ENCODE measurements at regions not wholly inside any gene's neighbourhood (a gene's known extent, or its start where the extent isn't known, plus 50 kb on each side); places are given as distances from the start of the nearest gene placed in this dataset.
A peak's percentile ranks its signal among the peaks of the same experiment; 100 is the strongest.

- no peak for DNase-seq (ENCODE audit: low read depth in 2 of 2)
Measured at GRCh38 chr17:56648321-56648720, 54.8 kb downstream of the NOG start.

DNA sequence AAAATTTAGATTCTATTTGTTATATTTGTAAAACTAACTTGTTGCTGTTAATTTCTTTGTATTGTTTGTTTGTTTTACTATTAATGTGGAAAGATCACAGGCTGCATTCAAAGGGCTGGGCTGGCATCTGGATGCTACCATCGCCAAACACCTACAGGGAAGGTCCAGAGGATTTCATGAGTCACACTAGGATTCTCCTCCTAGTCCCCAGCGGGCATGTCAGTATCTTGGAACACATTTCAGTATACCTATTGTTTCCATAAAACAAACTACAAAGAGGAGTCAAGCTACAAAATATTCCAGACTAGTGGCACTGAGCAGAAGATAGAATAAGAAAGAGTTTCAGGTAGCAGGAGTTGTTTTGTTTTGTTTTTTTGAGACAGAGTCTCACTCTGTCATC, 55.3 kb downstream of the NOG start:
- no peak for DNase-seq (ENCODE audit: low read depth in 2 of 2)

DNA sequence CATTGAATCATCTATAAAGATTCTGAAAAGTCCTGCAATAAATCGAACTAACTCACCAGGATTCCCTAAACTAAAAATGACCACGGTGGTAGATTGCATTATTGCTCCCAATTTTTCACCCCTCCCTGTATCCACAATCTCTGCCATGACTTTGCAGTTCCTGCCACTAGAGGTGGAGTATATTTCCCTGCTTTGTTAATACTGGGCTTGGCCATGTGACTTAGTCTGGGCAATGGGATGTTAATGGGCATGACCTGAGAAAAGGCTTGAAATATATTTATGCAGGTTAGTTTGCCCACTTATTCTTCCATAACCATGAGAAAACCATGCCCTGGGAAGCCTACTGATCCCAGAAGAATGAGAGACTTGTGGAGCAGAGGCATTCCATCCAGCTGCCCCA, 59.1 kb downstream of the NOG start:
- no peak for DNase-seq (ENCODE audit: low read depth in 2 of 2)

DNA sequence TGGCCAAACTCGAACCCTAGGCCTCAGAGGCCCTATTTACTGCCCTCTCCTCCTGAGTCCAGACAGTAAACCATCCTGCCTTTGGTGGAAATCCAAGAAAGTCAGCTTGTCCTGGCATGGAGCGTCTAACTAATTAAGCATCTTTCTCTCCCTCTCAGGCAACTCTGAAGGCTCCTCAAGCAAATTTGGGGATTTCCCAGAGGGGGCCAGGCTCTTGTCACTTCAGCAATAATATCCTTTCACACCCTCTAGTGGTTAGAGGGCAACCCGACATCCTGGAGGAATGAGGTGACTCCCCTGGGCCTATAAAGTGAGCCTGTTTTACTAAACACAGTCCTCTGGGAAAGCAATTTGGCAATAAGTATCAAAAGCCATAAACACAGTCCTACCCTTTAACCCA, 60.4 kb downstream of the NOG start:
- peak in 1 of 2 donors; percentile 20 for DNase-seq (ENCODE audit: low read depth in 2 of 2)

- DNase-seq (ENCODE audit: low read depth in 2 of 2): no peak
Measured at GRCh38 chr17:56656701-56657327, 63.3 kb downstream of the NOG start.

- no peak for DNase-seq (ENCODE audit: low read depth in 2 of 2)
Measured at GRCh38 chr17:56658648-56659047, 65.1 kb downstream of the NOG start.

DNA sequence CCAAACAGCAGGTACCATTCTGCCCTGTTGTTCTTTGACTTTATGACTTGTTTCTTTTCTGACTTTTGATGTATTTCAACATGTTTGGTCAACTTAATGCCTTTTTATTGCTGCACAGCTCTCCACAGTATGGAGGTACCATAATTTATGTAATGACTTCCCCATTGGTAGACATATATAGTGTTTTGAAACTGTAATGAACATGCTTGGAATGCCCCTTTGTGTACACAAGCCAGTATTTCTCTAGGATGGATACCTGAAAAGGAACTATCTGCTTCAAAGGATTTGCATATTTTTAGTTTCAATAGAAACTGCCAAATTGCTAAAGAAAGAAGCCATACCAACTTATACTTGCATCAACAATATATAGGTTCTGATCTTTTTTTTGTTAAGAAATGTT, 66.1 kb downstream of the NOG start:
- no peak for DNase-seq (ENCODE audit: low read depth in 2 of 2)

DNA sequence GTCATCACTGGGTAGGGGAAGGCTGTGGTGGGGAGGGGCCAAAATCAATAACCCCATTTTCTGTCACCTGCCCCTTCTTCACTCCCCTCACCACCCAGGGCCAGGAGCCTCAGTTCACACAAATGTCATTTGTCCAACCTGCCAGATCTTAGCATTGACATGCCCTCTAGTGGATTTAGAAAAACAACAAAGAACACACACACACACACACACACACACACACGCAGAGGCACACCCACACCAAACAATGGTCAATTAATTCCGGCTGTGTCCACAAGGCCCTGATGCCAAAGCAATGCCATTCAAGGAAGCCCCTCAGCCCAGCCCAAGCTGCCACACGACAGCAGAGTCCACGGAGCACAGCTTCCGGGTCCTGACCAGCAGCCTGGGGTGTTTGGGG, 68.4 kb downstream of the NOG start:
- no peak for DNase-seq (ENCODE audit: low read depth in 2 of 2)

GRCh38 chr17:56665864-56666263, 72.4 kb downstream of the NOG start:
- no peak for DNase-seq (ENCODE audit: low read depth in 2 of 2)

DNA sequence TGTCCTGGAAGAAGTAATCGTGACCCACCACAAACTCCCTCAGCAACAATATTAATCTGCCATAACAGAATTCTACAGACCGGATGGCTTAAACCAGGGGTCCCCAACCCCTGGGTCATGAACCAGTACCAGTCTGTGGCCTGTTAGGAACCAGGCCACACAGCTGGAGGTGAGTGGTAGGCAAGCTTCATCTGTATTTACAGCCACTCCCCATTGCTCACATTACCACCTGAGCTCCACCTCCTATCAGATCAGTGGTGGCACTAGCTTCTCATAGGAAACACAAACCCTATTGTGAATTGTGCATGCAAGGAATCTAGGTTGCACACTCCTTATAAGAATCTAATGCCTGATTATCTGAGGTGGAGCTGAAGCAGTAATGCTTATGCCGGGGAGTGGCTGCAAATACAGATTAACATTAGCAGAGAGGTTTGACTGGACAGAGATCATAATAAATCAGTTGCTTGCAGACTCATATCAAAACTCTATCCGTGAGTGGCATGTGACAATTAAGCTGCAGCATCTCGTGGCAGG, 74.5 kb downstream of the NOG start:
- DNase-seq (ENCODE audit: low read depth in 2 of 2): no peak

DNA sequence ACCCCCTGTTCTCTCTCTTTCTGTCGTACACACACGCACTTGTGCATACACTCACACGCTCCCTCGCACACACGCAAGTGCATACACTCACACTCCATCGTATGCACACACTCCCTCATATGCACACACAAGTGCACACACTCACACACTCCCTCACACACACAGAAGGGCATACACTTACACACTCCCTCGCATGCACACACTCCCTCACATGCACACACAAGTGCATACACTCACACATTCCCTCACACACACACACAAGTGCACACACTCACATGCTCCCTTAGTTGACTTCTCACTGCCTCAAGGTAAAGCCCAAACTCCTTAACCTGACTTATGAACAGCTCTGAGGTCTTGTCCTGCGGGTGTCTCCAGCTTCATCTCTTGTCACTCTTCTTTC, 78.7 kb downstream of the NOG start:
- no peak for DNase-seq (ENCODE audit: low read depth in 2 of 2)

DNA sequence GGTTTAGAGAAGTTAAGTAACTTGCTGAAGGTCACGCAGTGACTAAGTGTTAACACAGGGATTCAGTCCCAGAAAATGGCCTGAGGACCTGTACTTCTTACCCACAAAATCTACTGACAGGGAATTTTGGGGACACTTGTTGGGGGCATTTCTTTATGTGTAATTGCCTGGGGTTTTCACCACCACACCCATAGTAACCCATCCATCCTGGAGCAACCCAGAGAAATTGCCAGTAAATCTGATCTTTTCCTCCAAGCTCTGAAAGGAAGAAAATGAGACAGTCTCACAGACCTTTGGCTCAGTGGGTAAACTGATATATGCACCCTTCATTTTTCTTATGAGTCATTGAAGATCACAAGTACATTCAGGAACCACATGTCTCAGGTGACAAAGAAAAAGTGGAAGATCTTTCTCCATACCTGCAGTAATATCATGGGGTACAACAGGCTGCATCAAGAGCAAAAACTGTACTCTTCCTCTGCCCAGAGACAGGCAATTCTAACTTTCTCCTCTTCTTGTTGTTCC, 81.0 kb downstream of the NOG start:
- no peak for DNase-seq (ENCODE audit: low read depth in 2 of 2)

GRCh38 chr17:56675876-56676660, 82.6 kb downstream of the NOG start:
- DNase-seq (ENCODE audit: low read depth in 2 of 2): no peak

DNA sequence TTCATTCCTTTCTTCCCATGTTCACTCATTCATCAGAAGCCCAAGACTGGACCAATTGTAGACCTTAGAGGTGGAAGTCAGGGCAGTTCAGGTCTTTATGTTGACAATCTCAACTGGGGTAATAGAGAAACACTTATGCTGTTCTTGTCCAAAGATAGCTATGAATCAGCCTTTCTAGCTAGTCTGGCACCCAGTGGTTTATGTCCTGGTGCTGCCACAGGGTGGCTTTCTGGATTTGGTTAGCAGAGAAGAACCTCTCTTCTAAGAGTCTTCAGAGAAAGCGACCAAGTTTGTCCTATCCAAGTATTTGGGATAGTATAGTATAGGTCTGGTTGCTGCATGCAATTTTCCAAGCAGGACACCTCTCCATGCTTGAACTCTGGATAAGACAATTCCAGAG, 83.3 kb downstream of the NOG start:
- no peak for DNase-seq (ENCODE audit: low read depth in 2 of 2)

- DNase-seq (ENCODE audit: low read depth in 2 of 2): no peak
Measured at GRCh38 chr17:56678249-56679114, 85.0 kb downstream of the NOG start.

- no peak for DNase-seq (ENCODE audit: low read depth in 2 of 2)
Measured at GRCh38 chr17:56679115-56679776, 85.7 kb downstream of the NOG start.

GRCh38 chr17:56679777-56680422, 86.4 kb downstream of the NOG start:
- DNase-seq (ENCODE audit: low read depth in 2 of 2): no peak

DNA sequence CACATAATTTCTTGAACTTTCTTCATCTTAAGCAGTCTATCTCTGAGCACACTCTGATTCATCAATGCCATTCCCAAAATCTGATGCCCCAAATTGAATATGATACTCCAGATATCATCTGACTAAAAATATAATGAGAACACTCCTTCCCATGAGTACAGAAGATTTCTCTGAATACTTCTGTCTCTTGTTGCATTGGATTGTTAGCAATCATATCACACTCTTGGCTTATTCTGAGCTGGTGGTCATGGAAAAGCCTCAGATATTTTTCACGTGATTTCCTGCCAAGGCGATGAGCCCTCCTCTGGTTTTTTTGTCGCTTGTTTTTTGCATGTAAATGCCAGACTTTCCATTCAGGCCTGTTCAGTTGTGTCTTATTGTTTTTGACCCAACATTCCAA, 87.2 kb downstream of the NOG start:
- no peak for DNase-seq (ENCODE audit: low read depth in 2 of 2)

GRCh38 chr17:56681561-56682266, 88.2 kb downstream of the NOG start:
- DNase-seq (ENCODE audit: low read depth in 2 of 2): no peak

DNA sequence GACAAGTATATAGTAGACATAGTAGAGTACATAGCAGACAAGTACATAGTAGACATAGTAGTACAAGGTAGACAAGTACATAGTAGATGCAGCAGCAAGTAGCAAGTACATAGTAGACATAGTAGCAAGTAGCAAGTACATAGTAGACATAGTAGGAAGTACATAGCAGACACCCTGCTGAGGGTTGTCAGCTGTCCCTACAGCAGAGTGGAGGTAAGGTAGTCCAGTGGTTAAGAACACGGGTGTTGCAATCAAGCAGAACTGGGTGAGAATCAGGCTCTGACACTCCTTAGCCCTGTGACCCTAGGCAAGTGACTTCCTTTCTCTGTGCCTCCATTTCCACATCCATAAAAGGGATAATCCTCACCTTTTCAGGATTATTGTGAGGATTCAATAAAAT, 94.7 kb downstream of the NOG start:
- DNase-seq (ENCODE audit: low read depth in 2 of 2): no peak
